Thyroid gland (tissue), 4 donors: ENCODE measurements at regions not wholly inside any gene's neighbourhood (a gene's known extent, or its start where the extent isn't known, plus 50 kb on each side); places are given as distances from the start of the nearest gene placed in this dataset.

Source experiments
- DNase-seq, 2 donors: peaks; one replicate each; pipeline ENCODE4 v3.0.0-alpha.2; 2019
- H3K27ac ChIP-seq, 3 donors: fragments of 200-600 bp; sonication (generic); 1 replicate in 2 of 3; 2 replicates in 1 of 3; pipeline ENCODE4 v1.5.1; 2016 to 2019; ENCODE audit warnings: mild to moderate bottlenecking in 1 of 3, moderate library complexity in 1 of 3
- H3K27me3 ChIP-seq: fragments of 200-600 bp; sonication (generic); one replicate; pipeline ENCODE4 v1.5.1; 2019
- H3K36me3 ChIP-seq, 2 donors: fragments of 200-600 bp; sonication (generic); one replicate each; pipeline ENCODE4 v1.5.1; 2016 to 2019
- H3K4me1 ChIP-seq, 2 donors: fragments of 200-600 bp; sonication (generic); one replicate each; pipeline ENCODE4 v1.5.1; 2017 to 2019
- H3K4me3 ChIP-seq, 3 donors: fragments of 200-600 bp; sonication (generic); replicated peaks in 1 of 3; 1 replicate in 2 of 3; 2 replicates in 1 of 3; pipeline ENCODE4 v1.5.1; 2016; ENCODE audit warnings: mild to moderate bottlenecking in 1 of 3
- H3K9me3 ChIP-seq: fragments of 200-600 bp; sonication (generic); one replicate; pipeline ENCODE4 v1.5.1; 2017
- POLR2A ChIP-seq, 2 donors: fragments of 450-650 bp; IDR thresholded peaks; one replicate each; pipeline ENCODE4 v1.6.1; 2017; ENCODE audit warnings: antibody characterized with exemption in 2 of 2, mild to moderate bottlenecking in 2 of 2, moderate library complexity in 1 of 2
- WGBS, 2 donors: methylation state at CpG; one replicate each; pipeline ENCODE4 v1.1.5; 2017; 5-methylcytosine and 5-hydroxymethylcytosine counted together
- intact Hi-C: fragments of 100-400 bp; cut with DNase I; formaldehyde crosslinking; loops from one replicate; pipeline ENCODE4 v1.15.1; 2023
- TF ChIP-seq, protein P1 (sequence below), 6 experiments: fragments of 200-600 bp in 3 of 6; fragments of 450-650 bp in 3 of 6; sonication (generic) in 3 of 6; IDR thresholded peaks; one replicate each; pipeline ENCODE4 v1.5.1; 2016 to 2019; ENCODE audit warnings: antibody characterized with exemption in 6 of 6, mild to moderate bottlenecking in 2 of 6, inconsistent platforms in 1 of 6, moderate library complexity in 1 of 6

GRCh38 chr1:90277270-90277669 lies 282.4 kb downstream of the ZNF326 start:
- DNase-seq: no peak

DNA sequence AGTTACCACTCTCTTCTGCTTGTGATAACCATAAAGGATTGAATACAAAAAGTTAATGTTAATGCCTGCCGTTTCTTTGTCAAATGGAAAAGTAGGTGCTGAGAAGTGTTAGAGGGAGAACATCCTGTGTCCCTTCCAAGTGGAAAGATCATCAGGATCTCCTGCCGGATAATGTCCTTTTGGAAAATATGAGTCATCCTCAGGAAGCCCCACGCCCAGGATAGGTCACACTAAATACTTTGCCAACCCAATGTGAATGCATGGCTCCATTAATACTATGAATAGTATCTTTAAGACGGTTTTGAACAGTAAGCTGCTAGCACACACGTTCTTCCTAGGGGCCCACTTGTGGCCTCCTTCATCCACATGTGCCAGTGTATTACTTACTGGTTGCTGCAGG lies 279.5 kb downstream of the ZNF326 start:
- TF ChIP-seq POLR2A (IDR thresholded peaks at IDR 0.05): no peak
- TF ChIP-seq, protein P1, sequence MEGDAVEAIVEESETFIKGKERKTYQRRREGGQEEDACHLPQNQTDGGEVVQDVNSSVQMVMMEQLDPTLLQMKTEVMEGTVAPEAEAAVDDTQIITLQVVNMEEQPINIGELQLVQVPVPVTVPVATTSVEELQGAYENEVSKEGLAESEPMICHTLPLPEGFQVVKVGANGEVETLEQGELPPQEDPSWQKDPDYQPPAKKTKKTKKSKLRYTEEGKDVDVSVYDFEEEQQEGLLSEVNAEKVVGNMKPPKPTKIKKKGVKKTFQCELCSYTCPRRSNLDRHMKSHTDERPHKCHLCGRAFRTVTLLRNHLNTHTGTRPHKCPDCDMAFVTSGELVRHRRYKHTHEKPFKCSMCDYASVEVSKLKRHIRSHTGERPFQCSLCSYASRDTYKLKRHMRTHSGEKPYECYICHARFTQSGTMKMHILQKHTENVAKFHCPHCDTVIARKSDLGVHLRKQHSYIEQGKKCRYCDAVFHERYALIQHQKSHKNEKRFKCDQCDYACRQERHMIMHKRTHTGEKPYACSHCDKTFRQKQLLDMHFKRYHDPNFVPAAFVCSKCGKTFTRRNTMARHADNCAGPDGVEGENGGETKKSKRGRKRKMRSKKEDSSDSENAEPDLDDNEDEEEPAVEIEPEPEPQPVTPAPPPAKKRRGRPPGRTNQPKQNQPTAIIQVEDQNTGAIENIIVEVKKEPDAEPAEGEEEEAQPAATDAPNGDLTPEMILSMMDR (IDR thresholded peaks at IDR 0.05): no peak
- Histone ChIP-seq H3K4me1 (no peaks in the 10 kb centered on the region), H3K9me3 (no peaks in the 10 kb centered on the region), H3K4me3 (no peak overlapping the region), H3K27me3 (no peaks in the 10 kb centered on the region), H3K27ac (no peak overlapping the region), H3K36me3 (no peaks in the 10 kb centered on the region)
- 71 to 76% methylated on average over 5 of the region's 5 CpGs for WGBS, 2 donors
- no peak for DNase-seq
- intact Hi-C loops: no loop called here

More at GRCh38 chr1:90277270-90277669, 282.4 kb downstream of the ZNF326 start:
- Histone ChIP-seq H3K36me3 (no peaks in the 10 kb centered on the region), H3K4me3 (no peak overlapping the region), H3K4me1 (no peaks in the 10 kb centered on the region), H3K9me3 (no peaks in the 10 kb centered on the region), H3K27me3 (no peaks in the 10 kb centered on the region), H3K27ac (no peak overlapping the region)
- intact Hi-C loops: no loop called here
- TF ChIP-seq, protein P1 (IDR thresholded peaks at IDR 0.05): no peak
- no peak for TF ChIP-seq POLR2A (IDR thresholded peaks at IDR 0.05)

- H3K36me3 ChIP-seq: no peaks in the 10 kb centered on the region
- TF ChIP-seq, protein P1 (IDR thresholded peaks at IDR 0.05): no peak
- no peak for TF ChIP-seq POLR2A (IDR thresholded peaks at IDR 0.05)
- intact Hi-C loops: no loop called here
- DNase-seq: no peak
- no peak overlapping the region for H3K27ac ChIP-seq
- H3K4me3 ChIP-seq: no peak overlapping the region
- no peaks in the 10 kb centered on the region for H3K4me1 ChIP-seq
- no peaks in the 10 kb centered on the region for H3K9me3 ChIP-seq
- H3K27me3 ChIP-seq: no peaks in the 10 kb centered on the region
Observed at GRCh38 chr1:90273241-90273774, 278.4 kb downstream of the ZNF326 start.

DNA sequence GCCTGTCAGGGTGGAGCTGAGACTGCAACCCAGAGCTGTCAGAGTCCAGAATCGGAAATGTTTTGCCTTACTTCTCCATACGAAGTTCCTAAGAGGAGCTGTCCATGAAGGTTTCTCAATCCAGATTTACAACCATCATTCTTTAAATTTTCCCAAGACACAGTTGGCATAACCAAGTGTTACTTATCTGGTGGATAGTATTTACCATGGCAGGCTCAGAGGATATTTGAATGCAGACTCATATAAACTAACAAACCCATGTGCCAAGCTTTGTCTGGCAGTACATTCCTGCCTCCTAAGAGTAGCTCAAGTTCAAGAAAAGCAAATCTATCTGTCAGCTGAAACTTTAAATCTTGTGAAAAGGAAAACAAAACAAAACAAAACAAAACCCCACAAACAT lies 267.9 kb downstream of the ZNF326 start:
- 59 to 89% methylated on average over 2 of the region's 2 CpGs for WGBS, 2 donors
- intact Hi-C loops: no loop called here

GRCh38 chr1:90262286-90262685 lies 267.4 kb downstream of the ZNF326 start:
- H3K4me1 ChIP-seq: no peaks in the 10 kb centered on the region
- no peak for TF ChIP-seq POLR2A (IDR thresholded peaks at IDR 0.05)
- TF ChIP-seq, protein P1 (IDR thresholded peaks at IDR 0.05): no peak
- no peak overlapping the region for H3K4me3 ChIP-seq
- H3K9me3 ChIP-seq: no peaks in the 10 kb centered on the region
- no peak overlapping the region for H3K27ac ChIP-seq
- H3K36me3 ChIP-seq: no peaks in the 10 kb centered on the region
- no peaks in the 10 kb centered on the region for H3K27me3 ChIP-seq
- 95 to 96% methylated on average over 1 of the region's 1 CpG for WGBS, 2 donors
- DNase-seq: no peak
- intact Hi-C loops: no loop called here

More for the DNA sequence above, 267.9 kb downstream of the ZNF326 start:
- Histone ChIP-seq H3K4me1 (no peaks in the 10 kb centered on the region), H3K27me3 (no peaks in the 10 kb centered on the region), H3K4me3 (no peak overlapping the region), H3K36me3 (no peaks in the 10 kb centered on the region), H3K9me3 (no peaks in the 10 kb centered on the region), H3K27ac (no peak overlapping the region)
- TF ChIP-seq POLR2A (IDR thresholded peaks at IDR 0.05): no peak
- TF ChIP-seq, protein P1 (IDR thresholded peaks at IDR 0.05): no peak
- no peak for DNase-seq
